OCI-LY7 (cell line): ENCODE measurements at regions not wholly inside any gene's neighbourhood (a gene's known extent, or its start where the extent isn't known, plus 50 kb on each side); places are given as distances from the start of the nearest gene placed in this dataset.

ENCODE experiments used
- EZH2phosphoT487 ChIP-seq: fragments of 200-600 bp; sonication (generic); IDR thresholded peaks from 2 replicates; pipeline ENCODE4 v1.6.1; 2018; ENCODE audit warnings: low read depth, borderline replicate concordance, mild to moderate bottlenecking, mixed run types, antibody characterized with exemption, low read length, moderate library complexity, mixed read lengths
- TF ChIP-seq, protein P1 (sequence below): fragments of 200-600 bp; sonication (generic); conservative IDR thresholded peaks from 2 replicates; pipeline ENCODE4 v1.5.1; 2014; ENCODE audit warnings: mild to moderate bottlenecking, antibody characterized with exemption, low read length, moderate library complexity, mixed read lengths

DNA sequence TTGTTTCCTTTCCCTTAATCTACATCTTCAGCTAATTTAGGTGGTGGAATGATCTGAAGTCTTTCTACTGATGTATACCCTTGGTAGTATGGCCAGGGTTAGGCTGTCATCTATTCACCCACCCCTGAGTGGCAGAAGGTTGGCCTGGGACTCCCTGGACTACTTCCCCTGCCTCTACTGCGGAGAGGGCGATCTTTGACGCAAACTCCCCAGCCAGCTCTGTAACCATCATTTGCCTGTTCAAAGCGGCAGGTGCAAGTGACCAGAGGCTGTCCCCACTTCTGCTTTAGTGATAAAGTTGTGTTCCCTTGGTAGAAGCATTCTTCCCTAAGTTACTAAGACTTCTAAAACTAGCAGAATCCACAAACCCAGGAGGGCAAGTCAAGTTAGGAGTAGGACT lies 70.8 kb upstream of the UNC5B start:
- TF ChIP-seq, protein P1, sequence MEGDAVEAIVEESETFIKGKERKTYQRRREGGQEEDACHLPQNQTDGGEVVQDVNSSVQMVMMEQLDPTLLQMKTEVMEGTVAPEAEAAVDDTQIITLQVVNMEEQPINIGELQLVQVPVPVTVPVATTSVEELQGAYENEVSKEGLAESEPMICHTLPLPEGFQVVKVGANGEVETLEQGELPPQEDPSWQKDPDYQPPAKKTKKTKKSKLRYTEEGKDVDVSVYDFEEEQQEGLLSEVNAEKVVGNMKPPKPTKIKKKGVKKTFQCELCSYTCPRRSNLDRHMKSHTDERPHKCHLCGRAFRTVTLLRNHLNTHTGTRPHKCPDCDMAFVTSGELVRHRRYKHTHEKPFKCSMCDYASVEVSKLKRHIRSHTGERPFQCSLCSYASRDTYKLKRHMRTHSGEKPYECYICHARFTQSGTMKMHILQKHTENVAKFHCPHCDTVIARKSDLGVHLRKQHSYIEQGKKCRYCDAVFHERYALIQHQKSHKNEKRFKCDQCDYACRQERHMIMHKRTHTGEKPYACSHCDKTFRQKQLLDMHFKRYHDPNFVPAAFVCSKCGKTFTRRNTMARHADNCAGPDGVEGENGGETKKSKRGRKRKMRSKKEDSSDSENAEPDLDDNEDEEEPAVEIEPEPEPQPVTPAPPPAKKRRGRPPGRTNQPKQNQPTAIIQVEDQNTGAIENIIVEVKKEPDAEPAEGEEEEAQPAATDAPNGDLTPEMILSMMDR, result no peak
- no peak for TF ChIP-seq EZH2phosphoT487
